ENCODE measurements at regions not wholly inside any gene's neighbourhood (a gene's known extent, or its start where the extent isn't known, plus 50 kb on each side); places are given as distances from the start of the nearest gene placed in this dataset.

DNA sequence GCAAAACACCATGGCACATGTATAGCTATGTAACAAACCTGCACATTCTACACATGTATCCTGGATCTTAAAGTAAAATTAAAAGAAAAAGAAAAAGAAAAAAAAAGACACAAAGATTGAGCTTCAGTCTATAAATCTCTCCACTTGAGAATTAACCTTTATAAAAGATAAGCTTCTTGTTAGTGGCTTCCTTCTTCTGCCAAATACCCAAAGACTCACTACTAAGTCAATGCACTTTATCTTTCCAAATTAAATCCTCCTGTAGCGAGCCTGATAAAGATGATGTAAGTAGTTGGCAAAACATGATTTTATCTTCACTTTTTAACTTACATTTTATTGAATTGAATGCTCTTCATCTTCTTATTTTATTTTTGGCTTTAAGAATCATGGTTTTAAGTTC lies 349.9 kb downstream of the TRIB2 start:
- Histone ChIP-seq H3K4me3 (no peak overlapping the region), H3K4me1 (no peaks in the 10 kb centered on the region), H3K27me3 (no peaks in the 10 kb centered on the region), H3K9me3 (no peaks in the 10 kb centered on the region), H3K36me3 (no peaks in the 10 kb centered on the region), H3K27ac (no peak overlapping the region)
- TF ChIP-seq, protein P1, sequence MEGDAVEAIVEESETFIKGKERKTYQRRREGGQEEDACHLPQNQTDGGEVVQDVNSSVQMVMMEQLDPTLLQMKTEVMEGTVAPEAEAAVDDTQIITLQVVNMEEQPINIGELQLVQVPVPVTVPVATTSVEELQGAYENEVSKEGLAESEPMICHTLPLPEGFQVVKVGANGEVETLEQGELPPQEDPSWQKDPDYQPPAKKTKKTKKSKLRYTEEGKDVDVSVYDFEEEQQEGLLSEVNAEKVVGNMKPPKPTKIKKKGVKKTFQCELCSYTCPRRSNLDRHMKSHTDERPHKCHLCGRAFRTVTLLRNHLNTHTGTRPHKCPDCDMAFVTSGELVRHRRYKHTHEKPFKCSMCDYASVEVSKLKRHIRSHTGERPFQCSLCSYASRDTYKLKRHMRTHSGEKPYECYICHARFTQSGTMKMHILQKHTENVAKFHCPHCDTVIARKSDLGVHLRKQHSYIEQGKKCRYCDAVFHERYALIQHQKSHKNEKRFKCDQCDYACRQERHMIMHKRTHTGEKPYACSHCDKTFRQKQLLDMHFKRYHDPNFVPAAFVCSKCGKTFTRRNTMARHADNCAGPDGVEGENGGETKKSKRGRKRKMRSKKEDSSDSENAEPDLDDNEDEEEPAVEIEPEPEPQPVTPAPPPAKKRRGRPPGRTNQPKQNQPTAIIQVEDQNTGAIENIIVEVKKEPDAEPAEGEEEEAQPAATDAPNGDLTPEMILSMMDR (IDR thresholded peaks at IDR 0.05) = no peak
- no peak for DNase-seq (ENCODE audit: low spot score)

DNA sequence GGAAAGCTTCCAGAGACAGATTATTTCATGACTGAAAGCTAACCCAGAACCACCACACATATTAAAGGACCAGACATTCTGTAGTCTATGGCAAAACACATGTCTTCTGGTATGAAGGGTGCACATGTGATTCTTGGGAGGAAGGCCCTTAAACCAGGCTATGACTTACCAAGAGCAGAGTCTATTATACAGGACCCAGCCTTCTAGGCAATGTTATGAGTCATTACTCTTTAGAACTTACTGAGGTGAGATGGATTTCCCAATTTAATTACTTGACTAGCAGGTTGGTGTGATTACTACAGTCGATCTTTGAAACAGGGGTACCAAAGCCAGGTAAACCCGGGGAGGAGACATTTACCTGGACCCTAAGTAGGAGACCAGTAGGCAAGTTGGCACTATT lies 350.8 kb downstream of the TRIB2 start:
- Histone ChIP-seq H3K36me3 (no peaks in the 10 kb centered on the region), H3K4me1 (no peaks in the 10 kb centered on the region), H3K27me3 (no peaks in the 10 kb centered on the region), H3K9me3 (no peaks in the 10 kb centered on the region), H3K4me3 (no peak overlapping the region), H3K27ac (no peak overlapping the region)
- TF ChIP-seq, protein P1 (IDR thresholded peaks at IDR 0.05) = no peak
- DNase-seq (ENCODE audit: low spot score) = no peak

DNA sequence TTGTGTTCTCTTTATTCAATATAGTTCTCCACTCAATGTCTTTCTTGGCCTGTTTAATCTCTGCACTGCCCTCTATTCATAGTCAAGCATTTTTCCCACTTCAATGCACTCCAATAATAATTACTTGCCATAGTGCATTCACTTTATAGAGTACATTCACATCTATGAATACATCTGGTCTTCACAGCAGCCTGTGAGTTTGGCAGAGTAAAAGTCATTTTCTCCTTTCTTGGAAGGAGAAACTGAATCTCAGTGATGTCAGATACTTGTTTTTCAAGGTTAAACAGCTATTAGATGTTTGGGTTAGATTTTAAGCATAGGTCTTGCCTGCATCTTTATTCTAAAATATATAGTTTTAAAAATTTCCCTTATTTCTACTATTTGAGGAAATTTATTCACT lies 373.2 kb downstream of the TRIB2 start:
- Histone ChIP-seq H3K27me3 (no peaks in the 10 kb centered on the region), H3K4me1 (no peaks in the 10 kb centered on the region), H3K9me3 (no peaks in the 10 kb centered on the region), H3K4me3 (no peak overlapping the region), H3K27ac (no peak overlapping the region), H3K36me3 (no peaks in the 10 kb centered on the region)
- TF ChIP-seq, protein P1 (IDR thresholded peaks at IDR 0.05) = no peak
- no peak for DNase-seq (ENCODE audit: low spot score)

DNA sequence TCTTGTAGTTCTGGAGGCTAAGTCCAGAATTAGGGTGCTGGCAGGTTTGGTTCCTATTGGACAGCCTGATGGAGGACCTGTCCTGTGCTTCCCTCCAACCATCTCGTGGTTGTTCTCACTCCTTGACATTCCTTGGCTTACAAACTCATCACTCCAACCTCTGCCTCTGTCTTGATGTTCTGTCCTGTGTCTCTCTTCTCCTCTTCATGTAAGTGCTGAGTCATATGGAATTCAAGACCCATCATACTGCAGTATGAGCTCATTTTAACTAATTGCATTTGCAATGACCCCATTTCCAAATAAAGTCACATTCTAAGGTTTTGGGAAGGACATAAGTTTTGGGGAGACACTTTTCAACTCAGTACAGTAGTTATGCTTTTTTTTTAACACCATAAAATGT lies 374.7 kb downstream of the TRIB2 start:
- Histone ChIP-seq H3K4me1 (no peaks in the 10 kb centered on the region), H3K27me3 (no peaks in the 10 kb centered on the region), H3K27ac (no peak overlapping the region), H3K9me3 (no peaks in the 10 kb centered on the region), H3K4me3 (no peak overlapping the region), H3K36me3 (no peaks in the 10 kb centered on the region)
- TF ChIP-seq, protein P1 (IDR thresholded peaks at IDR 0.05) = no peak
- no peak for DNase-seq (ENCODE audit: low spot score)

DNA sequence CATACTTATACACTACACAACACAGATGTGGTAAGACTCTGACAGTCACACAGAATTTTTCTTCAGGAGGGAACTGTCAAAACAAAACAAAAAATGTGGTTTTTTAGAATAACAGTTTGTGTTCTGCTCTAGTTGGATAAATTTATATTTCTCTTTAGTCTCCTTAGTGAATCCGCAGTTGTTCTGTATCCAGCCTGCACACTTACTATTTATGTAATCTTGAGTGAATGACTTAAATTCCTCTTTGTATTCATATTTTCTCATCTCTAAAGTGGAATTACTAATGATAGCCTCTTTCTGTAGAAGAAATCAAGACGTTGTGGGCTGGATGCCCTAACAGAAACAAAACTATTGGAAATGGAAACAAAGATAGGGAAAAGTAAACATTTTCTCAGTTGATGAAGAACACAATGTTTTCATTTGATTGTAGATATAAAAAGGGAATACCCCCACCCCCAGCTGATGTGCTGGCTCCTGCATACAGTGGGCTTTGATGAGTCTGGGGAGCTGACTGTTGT lies 375.2 kb downstream of the TRIB2 start:
- TF ChIP-seq, protein P1 (IDR thresholded peaks at IDR 0.05) = no peak
- Histone ChIP-seq H3K27ac (no peak overlapping the region), H3K9me3 (no peaks in the 10 kb centered on the region), H3K4me3 (no peak overlapping the region), H3K36me3 (no peaks in the 10 kb centered on the region), H3K27me3 (no peaks in the 10 kb centered on the region), H3K4me1 (no peaks in the 10 kb centered on the region)
- DNase-seq (ENCODE audit: low spot score) = no peak

DNA sequence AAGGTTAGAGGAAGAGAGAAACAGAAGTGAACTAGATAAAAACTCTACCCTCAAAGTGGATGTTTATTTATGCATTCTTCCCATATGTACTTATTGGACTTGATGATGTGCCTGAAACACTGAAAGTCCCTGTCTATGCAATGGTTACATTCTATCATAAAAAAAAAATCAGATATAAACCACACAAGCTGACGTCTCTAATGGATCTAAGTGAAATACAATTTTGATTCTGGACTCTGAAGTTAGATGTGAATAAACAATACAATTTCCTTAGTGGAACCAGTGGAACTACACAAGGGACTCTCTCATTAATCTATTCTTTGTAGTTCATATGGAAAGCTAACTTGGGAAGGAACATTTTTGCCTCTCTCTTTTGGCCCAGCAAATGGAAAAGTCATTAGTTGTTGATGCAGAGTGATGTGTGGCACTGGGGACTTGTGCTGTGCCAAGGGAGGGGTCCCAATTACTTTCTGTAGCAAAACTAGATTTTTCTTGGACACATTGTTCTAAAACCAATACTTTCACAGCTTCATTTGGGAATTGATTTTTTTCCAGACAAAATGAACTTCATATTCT lies 376.8 kb downstream of the TRIB2 start:
- Histone ChIP-seq H3K27me3 (no peaks in the 10 kb centered on the region), H3K9me3 (no peaks in the 10 kb centered on the region), H3K36me3 (no peaks in the 10 kb centered on the region), H3K4me1 (no peaks in the 10 kb centered on the region), H3K27ac (no peak overlapping the region), H3K4me3 (no peak overlapping the region)
- no peak for DNase-seq (ENCODE audit: low spot score)
- TF ChIP-seq, protein P1 (IDR thresholded peaks at IDR 0.05) = no peak
